Liver (tissue), 8 donors: ENCODE measurements at regions not wholly inside any gene's neighbourhood (a gene's known extent, or its start where the extent isn't known, plus 50 kb on each side); places are given as distances from the start of the nearest gene placed in this dataset.

ENCODE experiments used
- DNase-seq: peaks from one replicate; pipeline ENCODE4 v3.0.0-alpha.2; 2017; ENCODE audit warnings: low spot score
- H3K27ac ChIP-seq, 2 donors: one replicate each; pipeline ENCODE4 v1.7.0; 2013; ENCODE audit warnings: inconsistent platforms in 2 of 2, low read length in 2 of 2, control low read depth in 1 of 2, low read depth in 1 of 2, mild to moderate bottlenecking in 1 of 2
- H3K27me3 ChIP-seq, 4 donors: one replicate each; pipeline versions ENCODE4 v1.6.1 to v1.7.0; 2013; ENCODE audit warnings: low read length in 3 of 4, inconsistent platforms in 1 of 4, mild to moderate bottlenecking in 1 of 4, moderate library complexity in 1 of 4; ENCODE audit not compliant: control insufficient read depth in 4 of 4, insufficient read depth in 4 of 4
- H3K36me3 ChIP-seq, 4 donors: one replicate each; pipeline versions ENCODE4 v1.6.1 to v1.7.0; 2013; ENCODE audit warnings: low read length in 3 of 4, mild to moderate bottlenecking in 3 of 4, low read depth in 1 of 4, moderate library complexity in 1 of 4; ENCODE audit not compliant: control insufficient read depth in 4 of 4, insufficient read depth in 3 of 4
- H3K4me1 ChIP-seq, 4 donors: one replicate each; pipeline versions ENCODE4 v1.6.1 to v1.7.0; 2013; ENCODE audit warnings: low read length in 3 of 4, mild to moderate bottlenecking in 3 of 4, moderate library complexity in 1 of 4; ENCODE audit not compliant: control insufficient read depth in 4 of 4, insufficient read depth in 4 of 4
- H3K4me3 ChIP-seq, 3 donors: one replicate each; pipeline versions ENCODE4 v1.6.1 to v1.7.0; 2013; ENCODE audit warnings: low read length in 3 of 3, control low read depth in 1 of 3, low read depth in 1 of 3, mild to moderate bottlenecking in 1 of 3
- H3K9ac ChIP-seq, 2 donors: one replicate each; pipeline ENCODE4 v1.7.0; 2013; ENCODE audit warnings: low read length in 2 of 2, mild to moderate bottlenecking in 2 of 2, moderate library complexity in 2 of 2, control low read depth in 1 of 2, low read depth in 1 of 2
- H3K9me3 ChIP-seq, 4 donors: one replicate each; pipeline versions ENCODE4 v1.6.1 to v1.7.0; 2013; ENCODE audit warnings: low read length in 3 of 4; ENCODE audit not compliant: control insufficient read depth in 4 of 4
- ATF3 ChIP-seq: IDR thresholded peaks from 2 replicates; pipeline ENCODE4 v1.6.1; 2016; ENCODE audit warnings: antibody characterized with exemption
- CTCF ChIP-seq: fragments of 150-350 bp; IDR thresholded peaks from 2 replicates; pipeline ENCODE4 v1.5.1; 2017; ENCODE audit warnings: improper control_type of control experiment, low read depth, low read length; ENCODE audit not compliant: missing input control
- EGR1 ChIP-seq, 2 donors: IDR thresholded peaks; 2 replicates each; pipeline ENCODE4 v1.6.1; 2016 to 2018; ENCODE audit warnings: antibody characterized with exemption in 2 of 2, low read depth in 2 of 2
- FOXA1 ChIP-seq: IDR thresholded peaks from 2 replicates; pipeline ENCODE4 v1.6.1; 2016; ENCODE audit warnings: antibody characterized with exemption
- FOXA2 ChIP-seq: IDR thresholded peaks from 2 replicates; pipeline ENCODE4 v1.6.1; 2016; ENCODE audit warnings: antibody characterized with exemption
- GABPA ChIP-seq, 2 donors: IDR thresholded peaks in 1 of 2; conservative IDR thresholded peaks in 1 of 2; 2 replicates each; pipeline ENCODE4 v1.6.1; 2016; ENCODE audit warnings: antibody characterized with exemption in 2 of 2, mild to moderate bottlenecking in 1 of 2, moderate library complexity in 1 of 2
- HNF4A ChIP-seq, 2 donors: conservative IDR thresholded peaks; 2 replicates each; pipeline ENCODE4 v1.6.1; 2016; ENCODE audit warnings: antibody characterized with exemption in 2 of 2, mild to moderate bottlenecking in 2 of 2
- JUND ChIP-seq, 2 donors: IDR thresholded peaks; 2 replicates each; pipeline ENCODE4 v1.6.1; 2016; ENCODE audit warnings: antibody characterized with exemption in 2 of 2
- MAX ChIP-seq: IDR thresholded peaks from 2 replicates; pipeline ENCODE4 v1.6.1; 2016; ENCODE audit warnings: antibody characterized with exemption
- NR2F2 ChIP-seq: IDR thresholded peaks from 2 replicates; pipeline ENCODE4 v1.6.1; 2016; ENCODE audit warnings: antibody characterized with exemption
- RAD21 ChIP-seq, 2 donors: IDR thresholded peaks; 2 replicates each; pipeline ENCODE4 v1.6.1; 2016; ENCODE audit warnings: antibody characterized with exemption in 2 of 2, mild to moderate bottlenecking in 2 of 2
- REST ChIP-seq: IDR thresholded peaks from 2 replicates; pipeline ENCODE4 v1.6.1; 2016; ENCODE audit warnings: antibody characterized with exemption, mild to moderate bottlenecking
- RXRA ChIP-seq, 2 donors: IDR thresholded peaks; 2 replicates each; pipeline ENCODE4 v1.6.1; 2017 to 2018; ENCODE audit warnings: antibody characterized with exemption in 2 of 2, mild to moderate bottlenecking in 1 of 2
- SP1 ChIP-seq: IDR thresholded peaks from 2 replicates; pipeline ENCODE4 v1.6.1; 2018; ENCODE audit warnings: antibody characterized with exemption, mild to moderate bottlenecking
- TAF1 ChIP-seq: conservative IDR thresholded peaks from 2 replicates; pipeline ENCODE4 v1.6.1; 2016; ENCODE audit warnings: antibody characterized with exemption, mild to moderate bottlenecking
- YY1 ChIP-seq: IDR thresholded peaks from 2 replicates; pipeline ENCODE4 v1.6.1; 2016; ENCODE audit warnings: antibody characterized with exemption, mild to moderate bottlenecking
- ZBTB33 ChIP-seq: IDR thresholded peaks from 2 replicates; pipeline ENCODE4 v1.6.1; 2016; ENCODE audit warnings: antibody characterized with exemption
- WGBS: extraction: QIAGEN DNeasy Blood & Tissue Kit; methylation state at CpG from one replicate; pipeline ENCODE4 v1.1.7; 2013; 5-methylcytosine and 5-hydroxymethylcytosine counted together
- donor health status: healthy.
- donor health status: healthy.
- donor health status: healthy.
- donor health status: healthy.
- donor health status: healthy.

- H3K4me3 ChIP-seq = no peak overlapping the region
- no peaks in the 10 kb centered on the region for H3K9me3 ChIP-seq
- WGBS = 50% methylated on average over 2 of the region's 2 CpGs
- DNase-seq = no peak
- no peak overlapping the region for H3K27ac ChIP-seq
- H3K4me1 ChIP-seq = no peaks in the 10 kb centered on the region
- H3K9ac ChIP-seq = no peak overlapping the region
- H3K27me3 ChIP-seq = peaks cover 0 to 4% (median 0%) of the 10 kb centered on the region in 4 donors
- TF ChIP-seq SP1 (no peak), REST (no peak), RAD21 (IDR thresholded peaks at IDR 0.05) (no peak), MAX (no peak), YY1 (no peak), GABPA (IDR thresholded peaks at IDR 0.05 in 1 of 2, conservative IDR thresholded peaks at IDR 0.05 in 1 of 2) (no peak), NR2F2 (no peak), ATF3 (no peak), HNF4A (conservative IDR thresholded peaks at IDR 0.05) (no peak), EGR1 (IDR thresholded peaks at IDR 0.05; ENCODE audit: low read depth in 2 of 2) (no peak), ZBTB33 (no peak), FOXA1 (no peak), TAF1 (no peak), CTCF (no peak), JUND (IDR thresholded peaks at IDR 0.05) (no peak), RXRA (IDR thresholded peaks at IDR 0.05) (no peak)
- no peaks in the 10 kb centered on the region for H3K36me3 ChIP-seq
Observed at GRCh38 chr9:19992556-19992955, 203.7 kb upstream of the SLC24A2 start.

GRCh38 chr9:19989213-19989612 lies 200.4 kb upstream of the SLC24A2 start:
- 80% methylated on average over 1 of the region's 1 CpG for WGBS
- no peak for DNase-seq
- H3K4me3 ChIP-seq = no peak overlapping the region
- no peaks in the 10 kb centered on the region for H3K27me3 ChIP-seq
- H3K36me3 ChIP-seq = no peaks in the 10 kb centered on the region
- H3K9me3 ChIP-seq = no peaks in the 10 kb centered on the region
- no peaks in the 10 kb centered on the region for H3K4me1 ChIP-seq
- H3K9ac ChIP-seq = no peak overlapping the region
- H3K27ac ChIP-seq = no peak overlapping the region
- no peak for TF ChIP-seq NR2F2
- TF ChIP-seq EGR1 (IDR thresholded peaks at IDR 0.05; ENCODE audit: low read depth in 2 of 2) = no peak
- no peak for TF ChIP-seq FOXA2
- no peak for TF ChIP-seq YY1
- no peak for TF ChIP-seq RXRA (IDR thresholded peaks at IDR 0.05)
- no peak for TF ChIP-seq FOXA1
- no peak for TF ChIP-seq REST
- no peak for TF ChIP-seq GABPA (IDR thresholded peaks at IDR 0.05 in 1 of 2, conservative IDR thresholded peaks at IDR 0.05 in 1 of 2)
- no peak for TF ChIP-seq ZBTB33
- TF ChIP-seq RAD21 (IDR thresholded peaks at IDR 0.05) = no peak
- TF ChIP-seq SP1 = no peak
